ENCODE measurements at regions not wholly inside any gene's neighbourhood (a gene's known extent, or its start where the extent isn't known, plus 50 kb on each side); places are given as distances from the start of the nearest gene placed in this dataset.
A peak's percentile ranks its signal among the peaks of the same experiment; 100 is the strongest.

GRCh38 chr18:4781873-4782272 lies 326.8 kb upstream of the DLGAP1 start:
- no peak for DNase-seq (ENCODE audit: low spot score)
- no peak overlapping the region for H3K4me3 ChIP-seq (ENCODE audit: low read depth, low read length, poor library complexity, severe bottlenecking)
- no peaks in the 10 kb centered on the region for H3K36me3 ChIP-seq (ENCODE audit: insufficient read depth, low read length, poor library complexity, severe bottlenecking)
- no peaks in the 10 kb centered on the region for H3K4me1 ChIP-seq (ENCODE audit: insufficient read depth, low read length, poor library complexity, severe bottlenecking)
- BruUV-seq (replicated peaks) = no TSS peak
- no peak for TF ChIP-seq EZH2 (IDR thresholded peaks at IDR 0.05; ENCODE audit: borderline replicate concordance, low read depth, low read length, poor library complexity, severe bottlenecking)
- TF ChIP-seq CTCF (conservative IDR thresholded peaks at IDR 0.05; ENCODE audit: low read depth, low read length) = no peak
- ChIA-PET POLR2A (ENCODE audit: low non-redundant PET) (no interaction called here), CTCF (no interaction called here)
- peaks cover 4% of the 10 kb centered on the region for H3K27me3 ChIP-seq (replicated peaks; ENCODE audit: insufficient read depth, low read depth, low read length, poor library complexity)
- H3K27ac ChIP-seq (ENCODE audit: low read depth, low read length, poor library complexity, severe bottlenecking) = no peak overlapping the region
- no peaks in the 10 kb centered on the region for H3K9me3 ChIP-seq (ENCODE audit: low read depth, low read length, poor library complexity, severe bottlenecking)
- intact Hi-C loops (cut with micrococcal nuclease; ENCODE audit: unreplicated experiment) = loop anchor here (10.0 kb wide), 1 partner anchor 173 kb away; no protein-coding TSS in a partner anchor

GRCh38 chr18:4765401-4765800 lies 310.3 kb upstream of the DLGAP1 start:
- TF ChIP-seq EZH2 (IDR thresholded peaks at IDR 0.05; ENCODE audit: borderline replicate concordance, low read depth, low read length, poor library complexity, severe bottlenecking) = no peak
- TF ChIP-seq CTCF (conservative IDR thresholded peaks at IDR 0.05; ENCODE audit: low read depth, low read length) = peak; percentile 24; the same call in 1 of the 2 replicates
- H3K36me3 ChIP-seq (ENCODE audit: insufficient read depth, low read length, poor library complexity, severe bottlenecking) = no peaks in the 10 kb centered on the region
- BruUV-seq (replicated peaks) = no TSS peak
- no peak for DNase-seq (ENCODE audit: low spot score)
- intact Hi-C loops (cut with micrococcal nuclease; ENCODE audit: unreplicated experiment) = loop anchor here (10.0 kb wide), 2 partner anchors 59 to 289 kb away; no protein-coding TSS in a partner anchor
- H3K27ac ChIP-seq (ENCODE audit: low read depth, low read length, poor library complexity, severe bottlenecking) = no peak overlapping the region
- H3K4me1 ChIP-seq (ENCODE audit: insufficient read depth, low read length, poor library complexity, severe bottlenecking) = no peaks in the 10 kb centered on the region
- ChIA-PET POLR2A (ENCODE audit: low non-redundant PET) (no interaction called here), CTCF (no interaction called here)
- H3K4me3 ChIP-seq (ENCODE audit: low read depth, low read length, poor library complexity, severe bottlenecking) = no peak overlapping the region
- H3K9me3 ChIP-seq (ENCODE audit: low read depth, low read length, poor library complexity, severe bottlenecking) = no peaks in the 10 kb centered on the region
- H3K27me3 ChIP-seq (replicated peaks; ENCODE audit: insufficient read depth, low read depth, low read length, poor library complexity) = peaks cover 8% of the 10 kb centered on the region

GRCh38 chr18:4762330-4762729 lies 307.2 kb upstream of the DLGAP1 start:
- H3K4me3 ChIP-seq (ENCODE audit: low read depth, low read length, poor library complexity, severe bottlenecking) = no peak overlapping the region
- BruUV-seq (replicated peaks) = no TSS peak
- DNase-seq (ENCODE audit: low spot score) = no peak
- H3K9me3 ChIP-seq (ENCODE audit: low read depth, low read length, poor library complexity, severe bottlenecking) = no peaks in the 10 kb centered on the region
- POLR2A ChIA-PET (ENCODE audit: low non-redundant PET) = no interaction called here
- H3K4me1 ChIP-seq (ENCODE audit: insufficient read depth, low read length, poor library complexity, severe bottlenecking) = no peaks in the 10 kb centered on the region
- H3K27ac ChIP-seq (ENCODE audit: low read depth, low read length, poor library complexity, severe bottlenecking) = no peak overlapping the region
- no peaks in the 10 kb centered on the region for H3K27me3 ChIP-seq (replicated peaks; ENCODE audit: insufficient read depth, low read depth, low read length, poor library complexity)
- CTCF ChIA-PET = no interaction called here
- no peak for TF ChIP-seq EZH2 (IDR thresholded peaks at IDR 0.05; ENCODE audit: borderline replicate concordance, low read depth, low read length, poor library complexity, severe bottlenecking)
- no peak for TF ChIP-seq CTCF (conservative IDR thresholded peaks at IDR 0.05; ENCODE audit: low read depth, low read length)
- H3K36me3 ChIP-seq (ENCODE audit: insufficient read depth, low read length, poor library complexity, severe bottlenecking) = no peaks in the 10 kb centered on the region
- intact Hi-C loops (cut with micrococcal nuclease; ENCODE audit: unreplicated experiment) = loop anchor here (10.0 kb wide), 2 partner anchors 62 to 292 kb away; no protein-coding TSS in a partner anchor
